Esophagus muscularis mucosa (tissue), 3 donors: ENCODE measurements at regions not wholly inside any gene's neighbourhood (a gene's known extent, or its start where the extent isn't known, plus 50 kb on each side); places are given as distances from the start of the nearest gene placed in this dataset.

ENCODE experiments used
- POLR2A ChIP-seq: fragments of 450-650 bp; IDR thresholded peaks from one replicate; pipeline ENCODE4 v1.6.1; 2017; ENCODE audit warnings: antibody characterized with exemption, moderate library complexity, mild to moderate bottlenecking, low read depth
- POLR2AphosphoS5 ChIP-seq, 2 donors: sonication (generic); formaldehyde crosslinking; IDR thresholded peaks; one replicate each; pipeline ENCODE4 v1.6.1; 2017; ENCODE audit warnings: antibody characterized with exemption in 2 of 2
- TF ChIP-seq, protein P1 (sequence below), 3 experiments: fragments of 200-600 bp in 2 of 3; fragments of 450-650 bp in 1 of 3; sonication (generic) in 2 of 3; IDR thresholded peaks; one replicate each; pipeline ENCODE4 v1.5.1; 2017 to 2019; ENCODE audit warnings: antibody characterized with exemption in 3 of 3, mild to moderate bottlenecking in 2 of 3, moderate library complexity in 1 of 3

DNA sequence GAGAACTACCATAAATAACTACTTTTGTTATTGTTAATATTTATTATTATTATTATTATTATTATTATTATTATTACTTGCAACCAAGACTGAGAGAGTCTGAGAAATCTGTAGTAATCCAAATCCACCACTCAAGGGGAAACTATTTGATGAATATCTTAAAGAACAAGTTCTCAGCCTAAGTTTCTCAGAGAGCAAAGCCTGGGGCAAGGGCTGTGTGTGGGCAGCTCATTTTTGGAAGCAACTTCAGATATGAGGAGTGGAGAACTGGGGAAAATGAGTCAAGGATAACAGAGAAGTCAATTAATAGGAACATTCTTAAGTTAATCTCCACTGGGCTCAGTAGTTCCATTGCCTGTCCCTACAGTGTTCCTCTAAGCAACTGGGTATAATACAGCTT, 57.1 kb upstream of the KCNJ16 start:
- TF ChIP-seq, protein P1, sequence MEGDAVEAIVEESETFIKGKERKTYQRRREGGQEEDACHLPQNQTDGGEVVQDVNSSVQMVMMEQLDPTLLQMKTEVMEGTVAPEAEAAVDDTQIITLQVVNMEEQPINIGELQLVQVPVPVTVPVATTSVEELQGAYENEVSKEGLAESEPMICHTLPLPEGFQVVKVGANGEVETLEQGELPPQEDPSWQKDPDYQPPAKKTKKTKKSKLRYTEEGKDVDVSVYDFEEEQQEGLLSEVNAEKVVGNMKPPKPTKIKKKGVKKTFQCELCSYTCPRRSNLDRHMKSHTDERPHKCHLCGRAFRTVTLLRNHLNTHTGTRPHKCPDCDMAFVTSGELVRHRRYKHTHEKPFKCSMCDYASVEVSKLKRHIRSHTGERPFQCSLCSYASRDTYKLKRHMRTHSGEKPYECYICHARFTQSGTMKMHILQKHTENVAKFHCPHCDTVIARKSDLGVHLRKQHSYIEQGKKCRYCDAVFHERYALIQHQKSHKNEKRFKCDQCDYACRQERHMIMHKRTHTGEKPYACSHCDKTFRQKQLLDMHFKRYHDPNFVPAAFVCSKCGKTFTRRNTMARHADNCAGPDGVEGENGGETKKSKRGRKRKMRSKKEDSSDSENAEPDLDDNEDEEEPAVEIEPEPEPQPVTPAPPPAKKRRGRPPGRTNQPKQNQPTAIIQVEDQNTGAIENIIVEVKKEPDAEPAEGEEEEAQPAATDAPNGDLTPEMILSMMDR (IDR thresholded peaks at IDR 0.05), result no peak
- no peak for TF ChIP-seq POLR2A
- TF ChIP-seq POLR2AphosphoS5 (IDR thresholded peaks at IDR 0.05), result no peak
